Osteocyte (in vitro differentiated cells): ENCODE measurements at regions not wholly inside any gene's neighbourhood (a gene's known extent, or its start where the extent isn't known, plus 50 kb on each side); places are given as distances from the start of the nearest gene placed in this dataset.

Experiments
- DNase-seq: peaks from one replicate; pipeline ENCODE4 v3.0.0; 2021; ENCODE audit warnings: mixed read lengths; ENCODE audit not compliant: unreplicated experiment; ENCODE audit errors: extremely low spot score
- H3K27ac Mint-ChIP-seq: one replicate; pipeline ENCODE4 v1.8.0; 2021; ENCODE audit warnings: mild to moderate bottlenecking, mixed read lengths; ENCODE audit not compliant: unreplicated experiment
- H3K27me3 Mint-ChIP-seq: one replicate; pipeline ENCODE4 v1.8.0; 2021; ENCODE audit warnings: mixed read lengths; ENCODE audit not compliant: unreplicated experiment
- H3K36me3 Mint-ChIP-seq: one replicate; pipeline ENCODE4 v1.8.0; 2021; ENCODE audit warnings: mixed read lengths; ENCODE audit not compliant: unreplicated experiment
- H3K4me1 Mint-ChIP-seq: one replicate; pipeline ENCODE4 v1.8.0; 2021; ENCODE audit warnings: mixed read lengths; ENCODE audit not compliant: unreplicated experiment
- H3K4me3 Mint-ChIP-seq: one replicate; pipeline ENCODE4 v1.8.0; 2021; ENCODE audit warnings: mild to moderate bottlenecking, moderate library complexity, mixed read lengths; ENCODE audit not compliant: unreplicated experiment
- H3K9me3 Mint-ChIP-seq: one replicate; pipeline ENCODE4 v1.8.0; 2021; ENCODE audit warnings: mixed read lengths; ENCODE audit not compliant: unreplicated experiment
- CTCF ChIP-seq: fragments of 200-600 bp; sonication (generic); IDR thresholded peaks from 2 replicates; pipeline ENCODE4 v1.5.0; 2021; ENCODE audit warnings: antibody characterized with exemption, mild to moderate bottlenecking, moderate library complexity

GRCh38 chr1:34488080-34488708 lies 266.7 kb upstream of the GJB5 start:
- H3K36me3 Mint-ChIP-seq = no peaks in the 10 kb centered on the region
- H3K9me3 Mint-ChIP-seq = peaks cover 55% of the 10 kb centered on the region
- H3K4me1 Mint-ChIP-seq = no peaks in the 10 kb centered on the region
- H3K4me3 Mint-ChIP-seq = no peak overlapping the region
- no peak overlapping the region for H3K27ac Mint-ChIP-seq
- no peak for TF ChIP-seq CTCF
- DNase-seq = no peak
- H3K27me3 Mint-ChIP-seq = no peaks in the 10 kb centered on the region

GRCh38 chr1:34500451-34500850 lies 254.4 kb upstream of the GJB5 start:
- Mint-ChIP-seq H3K27me3 (no peaks in the 10 kb centered on the region), H3K36me3 (no peaks in the 10 kb centered on the region), H3K27ac (no peak overlapping the region), H3K4me3 (no peak overlapping the region), H3K4me1 (no peaks in the 10 kb centered on the region), H3K9me3 (peaks cover 41% of the 10 kb centered on the region)
- no peak for TF ChIP-seq CTCF
- DNase-seq = no peak

GRCh38 chr1:34511802-34512201 lies 243.0 kb upstream of the GJB5 start:
- Mint-ChIP-seq H3K9me3 (peaks cover 44% of the 10 kb centered on the region), H3K36me3 (no peaks in the 10 kb centered on the region), H3K27ac (no peak overlapping the region), H3K4me3 (no peak overlapping the region), H3K4me1 (no peaks in the 10 kb centered on the region), H3K27me3 (no peaks in the 10 kb centered on the region)
- TF ChIP-seq CTCF = no peak
- DNase-seq = no peak

- no peaks in the 10 kb centered on the region for H3K36me3 Mint-ChIP-seq
- H3K27me3 Mint-ChIP-seq = no peaks in the 10 kb centered on the region
- DNase-seq = no peak
- no peak overlapping the region for H3K4me3 Mint-ChIP-seq
- peaks cover 21% of the 10 kb centered on the region for H3K9me3 Mint-ChIP-seq
- TF ChIP-seq CTCF = no peak
- H3K27ac Mint-ChIP-seq = no peak overlapping the region
- H3K4me1 Mint-ChIP-seq = no peaks in the 10 kb centered on the region
Measured at GRCh38 chr1:34518146-34518699, 236.6 kb upstream of the GJB5 start.

- no peaks in the 10 kb centered on the region for H3K27me3 Mint-ChIP-seq
- H3K9me3 Mint-ChIP-seq = peaks cover 25% of the 10 kb centered on the region
- H3K4me1 Mint-ChIP-seq = no peaks in the 10 kb centered on the region
- H3K27ac Mint-ChIP-seq = no peak overlapping the region
- no peak for TF ChIP-seq CTCF
- H3K4me3 Mint-ChIP-seq = no peak overlapping the region
- H3K36me3 Mint-ChIP-seq = no peaks in the 10 kb centered on the region
- no peak for DNase-seq
Measured at GRCh38 chr1:34520111-34520510, 234.7 kb upstream of the GJB5 start.
